ENCODE measurements at regions not wholly inside any gene's neighbourhood (a gene's known extent, or its start where the extent isn't known, plus 50 kb on each side); places are given as distances from the start of the nearest gene placed in this dataset.
"Not testable (repeated sequence)": the region's sequence is repeated elsewhere in the genome, so short reads cannot be mapped to it uniquely, and the experiment has no call there.

GRCh38 chr14:105914738-105915385, 388.5 kb downstream of the TMEM121 start:
- no peak for TF ChIP-seq CTCF (IDR thresholded peaks at IDR 0.05)
- no peaks in the 10 kb centered on the region for H3K27me3 ChIP-seq (ENCODE audit: low read depth)
- no peaks in the 10 kb centered on the region for H3K36me3 ChIP-seq
- intact Hi-C loops (cut with DNase I), result no loop called here
- H3K4me3 ChIP-seq, result no peak overlapping the region
- H3K4me1 ChIP-seq, result no peaks in the 10 kb centered on the region
- H3K27ac ChIP-seq, result no peak overlapping the region
- peak; percentile 16 for DNase-seq
- no peaks in the 10 kb centered on the region for H3K9me3 ChIP-seq
- ATAC-seq, result no peak

- DNase-seq; H3K9me3 ChIP-seq; H3K36me3 ChIP-seq; ATAC-seq; H3K27me3 ChIP-seq (ENCODE audit: low read depth); H3K27ac ChIP-seq; intact Hi-C loops (cut with DNase I); H3K4me3 ChIP-seq; H3K4me1 ChIP-seq: not testable (repeated sequence)
Observed at GRCh38 chr14:105915546-105915945, 389.2 kb downstream of the TMEM121 start.

- H3K36me3 ChIP-seq; H3K27me3 ChIP-seq (ENCODE audit: low read depth): not testable (repeated sequence)
- peak; percentile 15 for DNase-seq
Observed at GRCh38 chr14:105917136-105917932, 391.0 kb downstream of the TMEM121 start.

GRCh38 chr14:105917933-105918436, 391.6 kb downstream of the TMEM121 start:
- H3K4me1 ChIP-seq, result no peaks in the 10 kb centered on the region
- peaks cover 6% of the 10 kb centered on the region for H3K9me3 ChIP-seq
- intact Hi-C loops (cut with DNase I), result no loop called here
- H3K36me3 ChIP-seq, result no peaks in the 10 kb centered on the region
- DNase-seq, result peak; percentile 32
- ATAC-seq, result no peak
- H3K27me3 ChIP-seq (ENCODE audit: low read depth), result no peaks in the 10 kb centered on the region
- H3K4me3 ChIP-seq, result no peak overlapping the region
- TF ChIP-seq CTCF (IDR thresholded peaks at IDR 0.05), result no peak
- no peak overlapping the region for H3K27ac ChIP-seq

More at GRCh38 chr14:105917136-105917932, 391.0 kb downstream of the TMEM121 start:
- ATAC-seq; H3K9me3 ChIP-seq; intact Hi-C loops (cut with DNase I); H3K4me3 ChIP-seq; H3K4me1 ChIP-seq; H3K27ac ChIP-seq: not testable (repeated sequence)

- Histone ChIP-seq H3K4me1 (no peaks in the 10 kb centered on the region), H3K27ac (no peak overlapping the region), H3K4me3 (no peak overlapping the region), H3K9me3 (peaks cover 6% of the 10 kb centered on the region), H3K36me3 (no peaks in the 10 kb centered on the region), H3K27me3 (ENCODE audit: low read depth) (no peaks in the 10 kb centered on the region)
- intact Hi-C loops (cut with DNase I), result no loop called here
- ATAC-seq (no peak), DNase-seq (peak; percentile 35)
- TF ChIP-seq CTCF (IDR thresholded peaks at IDR 0.05), result no peak
Observed at GRCh38 chr14:105918496-105919262, 392.3 kb downstream of the TMEM121 start.

GRCh38 chr14:105919458-105920150, 393.2 kb downstream of the TMEM121 start:
- ATAC-seq (no peak), DNase-seq (peak; percentile 41)

GRCh38 chr14:105920151-105920700, 393.8 kb downstream of the TMEM121 start:
- ATAC-seq; H3K4me1 ChIP-seq; H3K4me3 ChIP-seq; H3K9me3 ChIP-seq; H3K27me3 ChIP-seq (ENCODE audit: low read depth); H3K27ac ChIP-seq; intact Hi-C loops (cut with DNase I); H3K36me3 ChIP-seq: not testable (repeated sequence)
- DNase-seq, result peak; percentile 31

More at GRCh38 chr14:105919458-105920150, 393.2 kb downstream of the TMEM121 start:
- Histone ChIP-seq H3K27me3 (ENCODE audit: low read depth) (no peaks in the 10 kb centered on the region), H3K4me3 (no peak overlapping the region), H3K36me3 (no peaks in the 10 kb centered on the region), H3K27ac (no peak overlapping the region), H3K4me1 (no peaks in the 10 kb centered on the region), H3K9me3 (peaks cover 6% of the 10 kb centered on the region)
- no peak for TF ChIP-seq CTCF (IDR thresholded peaks at IDR 0.05)
- intact Hi-C loops (cut with DNase I), result no loop called here

Data from lower lobe of right lung (tissue), 2 donors.